T-helper 1 cell treated with Interleukin-12 subunit alpha and Interleukin-12 subunit beta and Interleukin-4 antibody, amounts not matched to agents 30 ng/mL and 1 ng/mL, for 36 hours (primary cell): ENCODE measurements at regions not wholly inside any gene's neighbourhood (a gene's known extent, or its start where the extent isn't known, plus 50 kb on each side); places are given as distances from the start of the nearest gene placed in this dataset.
"Not testable (repeated sequence)": the region's sequence is repeated elsewhere in the genome, so short reads cannot be mapped to it uniquely, and the experiment has no call there.

Source experiments
- intact Hi-C: fragments of 100-400 bp; cut with micrococcal nuclease; formaldehyde crosslinking; loops from one replicate; pipeline ENCODE4 v1.15.1; 2024

DNA sequence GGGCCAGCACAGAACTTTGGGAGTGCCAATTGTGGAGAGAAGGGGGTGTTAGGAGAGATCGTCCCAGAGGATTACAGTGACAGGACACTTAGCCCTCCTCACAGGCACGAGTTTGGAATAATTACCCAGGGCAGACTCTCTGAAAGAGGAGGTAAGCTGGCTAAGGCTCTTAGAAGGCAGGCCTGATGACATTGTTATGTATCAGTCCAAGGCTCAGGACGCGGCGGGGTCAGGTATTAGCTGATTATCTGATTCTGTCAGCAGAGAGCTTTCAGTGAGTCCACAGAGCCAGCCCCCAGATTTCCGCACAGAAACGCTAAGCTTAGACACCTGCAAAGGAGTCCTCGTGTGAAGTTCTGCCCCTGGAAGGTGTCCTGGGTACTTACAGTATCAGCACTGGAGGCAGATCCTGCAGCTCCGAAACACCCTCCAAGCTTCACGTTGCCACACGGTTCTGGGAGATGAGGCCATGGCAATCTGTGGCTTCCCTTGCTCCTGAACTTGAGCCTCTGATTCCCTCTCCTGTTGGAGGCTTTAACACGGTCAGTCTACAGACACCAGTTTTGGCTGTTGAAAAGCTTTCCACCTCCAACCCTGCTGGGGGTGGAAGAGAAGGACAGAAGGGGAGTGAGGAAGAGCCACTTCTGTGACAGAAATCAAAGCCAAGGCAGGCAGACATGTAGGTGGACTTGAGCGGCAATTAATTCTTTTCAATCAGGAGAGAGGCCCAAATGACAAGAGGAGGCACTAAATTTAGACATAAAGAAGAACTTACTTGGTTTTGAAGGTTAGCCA, 123.6 kb upstream of the CADM1 start:
- intact Hi-C loops = no loop called here

DNA sequence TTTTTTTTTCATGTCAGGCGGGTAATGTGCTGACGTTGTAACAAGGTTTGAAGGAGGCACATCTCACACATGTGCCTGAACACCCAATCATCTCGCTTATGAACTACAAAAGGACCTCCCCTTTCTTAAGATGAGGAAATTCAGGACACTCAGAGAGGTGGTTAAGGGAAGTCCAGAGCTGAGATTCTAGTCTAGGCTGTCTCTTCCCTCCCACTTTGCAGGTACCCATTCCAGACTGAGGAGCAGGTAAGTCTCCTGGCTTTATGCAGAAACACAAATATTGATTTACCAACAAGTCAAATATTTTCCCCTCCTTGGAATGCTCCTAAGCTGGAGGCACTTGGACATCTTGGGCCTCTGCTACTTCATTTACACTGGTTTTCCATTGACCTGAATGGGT, 122.9 kb upstream of the CADM1 start:
- intact Hi-C loops = no loop called here

DNA sequence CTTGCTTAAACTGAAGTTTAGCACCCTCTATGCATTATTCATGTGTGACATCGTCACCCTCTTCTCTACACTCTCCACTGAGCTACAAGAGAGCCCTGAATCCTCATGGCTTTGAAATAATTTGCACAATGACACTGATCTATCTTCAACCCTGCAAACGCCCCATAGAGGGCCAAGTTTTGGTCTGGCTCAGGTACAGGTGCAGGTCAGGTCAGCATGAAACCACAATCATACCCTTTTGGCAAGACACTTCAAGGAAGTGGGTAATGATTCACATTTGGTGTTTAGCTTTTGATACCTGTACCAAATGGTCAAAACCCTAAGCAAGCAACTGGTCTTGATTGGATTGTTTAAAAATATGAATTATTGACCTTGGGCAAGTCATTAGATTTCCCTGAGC, 122.2 kb upstream of the CADM1 start:
- intact Hi-C loops = no loop called here

DNA sequence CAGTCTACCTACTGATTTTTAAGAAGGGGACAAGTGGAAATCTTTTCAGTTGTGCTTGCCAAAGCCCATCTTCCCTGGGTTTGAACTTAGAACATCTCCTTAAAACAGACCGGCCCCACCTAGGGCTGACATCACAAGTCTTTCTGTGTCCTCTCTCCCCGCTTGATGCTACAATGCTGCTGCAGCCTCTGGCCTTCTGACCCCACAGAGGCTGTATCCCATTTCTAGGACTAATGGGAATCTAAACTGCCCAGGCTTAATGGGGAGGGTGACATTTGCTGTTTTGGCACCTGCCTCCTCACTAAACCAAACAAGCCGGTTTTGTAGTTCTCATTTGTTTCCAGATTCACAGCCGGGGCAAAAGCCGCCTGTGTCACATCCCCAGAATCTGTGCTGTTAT, 121.3 kb upstream of the CADM1 start:
- intact Hi-C loops = no loop called here

DNA sequence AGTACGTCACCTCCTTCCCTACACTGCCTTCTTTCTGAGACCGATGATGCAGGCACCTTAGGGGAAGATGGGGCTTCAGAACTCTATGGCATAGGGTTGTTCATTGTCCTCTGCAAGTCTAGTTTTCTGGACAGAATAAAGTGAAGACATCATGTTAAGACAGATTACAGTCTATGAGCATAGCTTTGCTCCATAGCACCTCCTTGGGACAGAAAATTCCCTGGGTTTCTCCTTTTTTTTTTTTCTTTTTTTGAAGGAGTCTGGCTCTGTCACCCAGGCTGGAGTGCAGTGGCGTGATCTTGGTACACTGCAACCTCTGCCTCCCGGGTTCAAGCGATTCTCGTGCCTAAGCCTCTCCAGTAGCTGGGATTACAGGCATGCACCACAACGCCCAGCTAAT, 119.8 kb upstream of the CADM1 start:
- intact Hi-C loops = no loop called here

DNA sequence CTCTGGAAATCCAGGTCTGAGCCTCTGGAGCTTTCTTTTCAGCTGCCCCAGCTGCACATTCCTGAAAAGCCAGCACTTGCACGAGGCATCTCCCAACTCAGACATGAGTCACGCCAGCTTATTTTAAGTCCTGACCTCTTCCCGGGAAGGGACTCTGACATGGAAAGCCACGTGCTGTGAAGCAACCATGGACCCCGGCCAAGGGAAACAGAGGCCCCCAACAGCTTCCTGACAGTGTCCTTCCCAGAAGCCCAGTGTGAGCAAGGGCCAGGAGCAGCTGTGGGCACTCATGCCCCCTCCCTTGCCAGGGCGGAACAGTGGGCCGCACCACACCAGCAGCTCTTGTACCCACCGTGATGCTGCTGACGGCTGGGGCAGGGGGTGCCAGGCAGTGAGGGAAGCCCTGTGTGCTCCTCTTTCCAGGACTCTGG, 118.8 kb upstream of the CADM1 start:
- intact Hi-C loops = no loop called here

DNA sequence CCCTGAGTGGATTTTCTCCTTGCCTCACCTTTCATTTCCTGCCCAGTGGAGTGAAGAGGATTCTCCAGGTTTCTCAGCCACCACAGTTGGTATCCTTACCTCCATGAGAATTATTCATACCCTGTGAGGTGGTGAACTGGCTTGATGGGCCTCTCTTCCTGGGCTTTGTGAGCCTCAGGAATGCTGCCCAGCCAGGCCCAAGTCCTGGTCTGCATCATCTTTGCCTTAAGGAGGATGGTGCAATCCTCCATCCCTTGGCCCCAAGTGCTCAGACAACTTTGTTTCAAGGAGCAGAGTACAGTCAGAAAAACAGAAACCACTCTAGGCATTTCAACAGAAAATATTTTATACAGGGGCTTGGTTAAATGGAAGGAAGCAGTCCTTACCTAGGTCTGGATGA, 114.2 kb upstream of the CADM1 start:
- intact Hi-C loops = no loop called here

DNA sequence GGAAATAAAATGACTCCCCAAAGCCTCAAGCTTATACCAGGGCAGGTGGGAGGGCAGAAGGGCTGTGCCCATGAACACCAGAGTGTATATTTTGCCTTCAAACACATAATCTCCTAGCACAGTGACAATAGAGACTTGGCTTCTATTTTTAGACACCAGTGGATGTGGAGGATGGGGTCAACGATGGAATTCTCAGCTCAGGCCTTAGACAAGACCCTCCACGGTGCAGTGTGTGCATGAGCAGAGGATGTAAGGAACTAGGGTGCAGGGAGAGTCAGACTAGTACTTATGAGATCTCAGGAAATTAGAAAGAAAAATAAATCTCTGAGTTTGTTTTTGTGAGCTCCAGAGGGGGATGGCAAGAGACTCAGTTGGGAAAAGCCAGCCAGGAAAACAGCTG, 113.6 kb upstream of the CADM1 start:
- intact Hi-C loops = no loop called here

DNA sequence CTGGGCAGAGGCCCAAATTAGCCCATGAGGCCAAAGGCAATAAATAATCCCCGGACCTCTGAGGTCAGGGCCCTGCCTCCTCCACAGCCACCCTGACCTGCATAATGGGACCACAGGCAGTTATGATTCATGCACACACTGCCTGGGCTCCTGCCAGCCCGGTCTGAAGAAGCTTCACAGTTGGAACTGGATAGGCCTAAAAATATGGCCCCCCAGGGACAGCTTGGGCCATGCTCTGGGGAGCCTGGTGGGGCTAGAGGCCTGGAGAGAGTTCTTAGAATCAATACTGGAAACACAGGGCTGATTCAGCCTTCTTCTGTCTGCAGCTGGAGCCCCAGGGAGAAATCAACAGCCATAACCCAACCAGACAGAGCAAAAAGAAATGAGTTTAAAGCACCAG, 112.8 kb upstream of the CADM1 start:
- intact Hi-C loops = no loop called here

DNA sequence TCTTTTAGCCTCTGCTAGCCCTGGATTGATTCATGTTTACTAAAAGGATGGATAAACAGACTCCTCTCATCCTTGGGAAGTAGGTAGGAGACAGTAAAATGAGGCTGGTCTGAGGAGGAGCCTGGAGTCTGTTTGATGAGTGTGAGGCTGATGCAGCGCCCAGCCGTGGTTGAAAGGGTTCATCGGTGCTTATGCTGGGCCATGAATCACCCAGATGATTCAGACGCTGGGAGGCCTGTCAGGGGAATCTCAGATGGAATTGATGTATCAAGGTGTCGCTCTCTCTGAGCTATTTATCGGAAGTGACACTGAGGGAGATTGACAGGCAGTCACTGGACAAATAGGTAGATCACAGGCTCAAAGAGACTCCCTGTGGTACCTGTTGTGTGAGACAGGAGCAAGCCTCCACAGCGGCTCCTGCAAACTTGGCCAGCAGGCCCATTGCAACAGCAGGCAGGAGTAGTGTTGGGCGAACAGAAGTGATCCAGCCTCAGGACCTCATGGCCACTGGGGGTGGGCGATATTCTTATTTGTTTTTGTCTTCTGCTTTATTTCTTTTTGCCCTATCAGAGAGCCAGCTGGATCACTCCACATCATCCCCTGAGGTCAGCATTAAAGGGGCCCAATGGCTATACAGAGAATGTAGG, 109.9 kb upstream of the CADM1 start:
- intact Hi-C loops = no loop called here

DNA sequence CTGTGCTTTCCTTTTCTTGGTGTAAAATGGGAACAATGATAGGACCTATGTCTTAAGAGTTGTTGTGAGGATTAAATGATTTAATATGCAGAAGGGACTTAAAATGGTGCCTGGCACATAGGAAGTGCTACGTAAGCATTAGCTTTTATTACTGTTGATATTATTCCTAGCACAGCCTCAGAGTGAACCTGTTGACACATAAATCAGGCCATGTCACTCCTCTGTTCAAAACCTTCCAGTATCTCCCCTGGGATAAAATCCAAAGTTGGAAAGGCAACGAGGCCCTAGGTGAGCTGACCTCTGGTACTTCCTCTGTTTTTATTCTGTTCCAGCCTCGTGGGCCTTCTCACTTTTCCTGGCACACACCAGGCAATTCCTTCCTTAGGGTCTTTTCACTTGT, 108.8 kb upstream of the CADM1 start:
- intact Hi-C loops = no loop called here

DNA sequence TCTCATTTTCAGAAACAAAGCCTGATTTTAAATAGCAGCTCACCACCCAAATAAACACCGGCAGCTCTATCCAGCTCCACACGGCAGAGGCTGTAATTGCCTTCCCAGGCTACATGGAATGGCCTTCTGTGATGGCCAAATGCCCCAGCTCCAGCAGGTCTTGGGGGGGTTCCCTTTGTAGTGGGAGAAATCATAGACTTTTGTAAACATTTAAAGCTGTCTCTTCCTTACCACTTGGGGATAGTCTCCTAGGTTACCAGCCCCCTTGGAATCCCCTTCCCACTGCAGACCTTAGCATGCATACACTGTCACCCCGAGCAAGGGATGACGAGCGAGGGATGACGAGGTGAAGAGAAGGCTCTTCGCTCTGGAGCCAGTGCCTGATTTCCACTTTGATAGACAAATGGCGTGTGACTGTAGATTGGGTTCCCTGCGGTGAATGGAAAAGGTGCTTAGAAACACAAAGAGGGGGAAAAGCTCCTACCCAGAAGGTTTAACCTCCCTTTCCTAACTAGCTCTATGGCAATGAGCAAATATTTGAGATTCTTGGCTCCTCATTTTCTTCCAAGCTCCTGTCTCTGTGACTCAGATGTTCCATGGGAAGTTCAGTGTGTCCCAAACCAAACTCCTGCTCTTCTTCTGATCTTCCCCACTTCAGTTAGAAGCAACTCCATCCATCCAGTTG, 108.0 kb upstream of the CADM1 start:
- intact Hi-C loops = no loop called here

DNA sequence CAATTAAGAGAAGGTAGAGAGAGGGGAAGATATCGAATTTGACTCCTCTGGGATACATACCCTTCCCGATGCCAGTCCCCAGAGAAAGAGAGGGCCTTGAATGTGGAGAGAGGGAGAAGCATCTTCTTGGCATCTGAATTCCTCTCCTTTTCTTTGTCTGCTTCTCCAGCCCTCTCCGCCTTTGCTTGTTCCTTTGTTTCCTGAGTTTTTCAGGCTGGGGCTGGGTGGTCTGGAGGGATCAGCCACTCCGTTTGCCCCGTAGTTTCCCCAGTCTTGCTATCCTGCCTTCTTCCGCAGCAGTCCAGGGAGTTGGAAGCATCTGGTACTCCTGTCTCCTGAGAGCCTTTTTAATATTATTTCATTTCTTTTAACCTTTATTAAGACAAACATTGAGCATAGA, 107.1 kb upstream of the CADM1 start:
- intact Hi-C loops = no loop called here

DNA sequence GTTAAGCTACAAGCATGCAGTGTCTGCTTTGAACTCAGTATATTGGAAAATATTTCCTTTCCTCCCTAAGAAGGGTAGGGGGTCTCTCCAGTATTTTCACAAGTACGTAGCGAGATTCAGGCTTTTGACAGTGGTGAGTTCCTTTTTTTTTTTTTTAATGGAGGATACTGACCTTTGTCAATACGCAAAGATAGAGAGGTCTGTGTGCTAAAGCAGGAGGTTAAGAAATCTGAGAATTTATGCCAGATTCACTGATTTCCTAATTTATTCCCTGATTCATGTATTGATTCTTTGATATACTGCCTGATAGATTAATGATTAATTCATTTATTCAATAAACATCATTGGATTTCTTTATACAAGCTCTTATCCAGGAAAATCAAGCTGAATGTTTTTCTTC, 106.7 kb upstream of the CADM1 start:
- intact Hi-C loops = no loop called here

DNA sequence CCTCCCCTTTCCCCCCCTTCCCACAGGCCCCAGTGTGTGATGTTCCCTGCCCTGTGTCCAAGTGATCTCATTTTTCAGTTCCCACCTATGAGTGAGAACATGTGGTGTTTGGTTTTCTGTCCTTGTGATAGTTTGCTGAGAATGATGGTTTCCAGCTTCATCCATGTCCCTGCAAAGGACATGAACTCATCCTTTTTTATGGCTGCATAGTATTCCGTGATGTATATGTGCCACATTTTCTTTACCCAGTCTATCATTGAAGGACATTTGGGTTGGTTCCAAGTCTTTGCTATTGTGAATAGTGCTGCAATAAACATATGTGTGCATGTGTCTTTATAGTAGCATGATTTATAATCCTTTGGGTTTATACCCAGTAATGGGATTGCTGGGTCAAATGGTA, 106.0 kb upstream of the CADM1 start:
- intact Hi-C loops = not testable (repeated sequence)

DNA sequence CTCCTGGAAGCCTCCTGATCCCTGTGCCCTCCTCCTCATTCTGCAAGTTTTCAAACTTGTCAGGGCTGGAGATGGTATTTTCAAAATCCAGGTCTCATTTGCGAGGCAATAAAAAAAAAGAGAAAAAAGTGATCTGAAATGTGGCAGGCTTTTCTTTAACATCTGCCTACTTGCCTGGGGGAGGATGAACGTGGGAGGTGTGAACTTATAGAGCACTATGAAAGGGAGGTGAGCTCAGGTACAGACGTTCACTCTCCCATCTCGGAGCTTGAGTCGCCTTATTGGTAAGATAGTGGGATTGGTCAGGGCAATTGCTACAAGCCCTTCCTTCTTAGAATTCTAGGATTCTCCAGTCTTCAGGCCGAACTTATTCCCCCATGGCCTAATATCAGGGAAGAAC, 104.8 kb upstream of the CADM1 start:
- intact Hi-C loops = no loop called here

DNA sequence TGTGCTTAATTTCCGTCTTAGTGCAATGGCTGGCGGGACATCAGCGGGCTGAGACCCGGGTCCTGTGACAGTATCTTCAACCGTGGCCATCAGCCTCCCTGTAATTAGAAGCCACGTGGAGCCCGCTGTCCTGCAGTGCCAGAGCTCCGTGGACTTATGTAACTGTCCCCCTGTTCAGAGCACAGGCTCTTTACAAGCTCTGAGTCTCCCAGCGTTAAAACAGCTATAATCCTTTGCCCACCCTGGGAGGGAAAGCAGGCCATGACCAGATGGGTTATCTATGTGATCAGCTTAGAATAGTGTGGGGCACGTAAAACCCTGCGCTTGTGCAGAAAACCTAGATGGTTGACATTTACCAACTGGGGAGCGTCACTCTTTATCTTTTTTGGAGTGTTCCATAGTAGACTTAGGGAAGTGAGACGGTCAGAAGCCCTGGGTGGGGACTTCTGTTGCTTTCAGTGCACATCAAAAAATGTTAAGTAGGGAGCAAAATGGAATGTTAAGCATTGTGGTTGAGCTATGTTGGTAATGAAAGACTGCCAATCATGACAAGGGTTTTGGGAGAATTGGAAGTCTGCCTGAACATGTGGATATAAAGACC, 103.5 kb upstream of the CADM1 start:
- intact Hi-C loops = no loop called here

DNA sequence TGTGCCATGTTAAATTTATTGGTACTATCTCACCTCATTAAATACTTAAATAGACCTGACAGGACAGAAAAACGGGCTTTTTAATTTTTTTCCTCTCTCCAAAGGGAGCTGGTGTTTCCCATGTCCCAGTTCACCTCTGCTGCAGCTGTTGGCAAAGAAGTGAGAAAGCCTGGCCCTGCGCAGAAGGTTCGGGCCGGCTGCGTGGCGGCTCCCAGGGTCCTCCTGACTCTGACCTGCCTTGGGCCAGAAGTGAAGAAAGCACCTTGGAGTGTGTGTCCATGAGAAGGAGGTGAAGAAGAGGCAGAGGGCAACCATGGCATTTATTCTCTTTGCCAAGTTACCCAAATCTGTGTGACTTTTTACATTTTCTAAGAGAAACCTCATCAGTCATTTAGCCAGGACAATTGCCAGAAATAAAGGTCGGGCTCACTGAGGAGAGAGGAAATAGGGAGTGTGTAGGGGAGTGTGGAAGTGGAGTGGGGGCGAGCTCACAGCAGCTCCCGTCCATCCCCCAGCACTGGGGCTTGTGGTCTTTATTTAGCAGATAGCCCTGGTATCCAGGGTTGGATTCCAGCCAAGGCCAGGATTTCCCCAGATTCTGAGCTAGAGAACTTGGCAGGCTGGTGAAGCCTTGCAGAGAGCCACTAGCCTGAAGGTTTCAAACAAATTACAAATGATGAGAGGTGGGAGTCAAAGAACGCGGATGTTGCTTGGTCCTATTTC, 102.4 kb upstream of the CADM1 start:
- intact Hi-C loops = no loop called here

DNA sequence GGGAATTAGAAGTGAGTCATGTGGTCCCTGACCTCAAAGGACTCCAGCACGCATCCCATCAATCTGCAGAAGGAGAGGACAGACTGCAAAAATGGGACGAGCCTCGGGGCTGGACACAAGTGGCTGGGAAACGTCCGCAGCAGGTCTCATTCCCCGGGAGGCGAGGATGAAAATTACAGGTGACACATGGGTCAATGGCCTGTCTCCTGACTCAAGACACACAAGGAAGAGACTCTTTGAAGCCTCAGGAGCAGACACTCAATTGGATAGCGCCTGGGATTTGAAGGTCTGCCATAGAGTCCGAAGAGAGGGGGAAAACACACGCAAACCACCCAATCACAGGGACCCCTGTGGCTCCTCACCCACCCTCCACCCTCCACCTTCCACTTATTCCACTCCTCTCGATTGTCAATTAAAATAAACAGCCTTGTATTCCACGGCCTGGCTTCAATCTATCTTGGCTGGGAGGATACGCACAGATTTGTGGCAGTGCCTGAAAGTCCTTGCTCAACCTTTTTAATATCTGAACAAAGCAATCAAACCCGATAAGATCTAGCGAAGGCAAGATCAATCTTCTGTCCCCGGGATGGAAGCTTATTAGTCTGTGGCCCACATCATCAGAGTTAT, 101.8 kb upstream of the CADM1 start:
- intact Hi-C loops = no loop called here

DNA sequence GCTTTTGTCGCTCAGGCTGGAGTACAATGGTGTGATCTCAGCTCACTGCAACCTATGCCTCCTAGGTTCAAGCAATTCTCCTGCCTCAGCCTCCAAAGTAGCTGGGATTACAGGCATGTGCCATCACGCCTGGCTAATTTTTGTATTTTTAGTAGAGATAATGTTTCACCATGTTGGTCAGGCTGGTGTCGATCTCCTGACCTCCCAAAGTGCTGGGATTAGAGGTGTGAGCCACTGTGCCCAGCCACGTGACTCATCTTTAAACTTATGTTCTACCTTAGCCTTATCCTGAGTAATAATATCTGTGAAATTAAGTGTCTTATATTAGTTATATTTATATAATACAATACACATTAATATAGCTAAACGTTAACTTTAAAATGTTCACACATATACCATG, 101.2 kb upstream of the CADM1 start:
- intact Hi-C loops = not testable (repeated sequence)

DNA sequence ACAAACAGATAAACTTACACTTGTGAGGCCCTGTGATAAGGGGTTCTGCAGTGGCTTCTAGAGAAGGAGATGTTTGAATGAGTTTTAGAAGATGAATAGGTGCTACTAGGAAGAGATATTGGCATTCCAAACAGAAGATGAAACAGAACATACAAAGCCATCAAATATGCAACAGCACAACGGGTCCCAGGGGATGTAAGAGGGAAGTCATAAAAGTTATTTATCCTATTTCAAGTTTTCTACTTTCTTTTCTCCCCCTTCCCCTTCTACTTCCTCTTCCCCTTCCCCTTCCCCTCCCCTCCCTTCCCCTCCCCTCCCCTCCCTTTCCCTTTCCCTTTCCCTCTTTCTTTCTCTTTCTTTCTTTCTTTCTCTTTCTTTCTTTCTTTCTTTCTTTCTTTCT, 94.9 kb upstream of the CADM1 start:
- intact Hi-C loops = no loop called here
